H1 (cell line): ENCODE measurements at regions not wholly inside any gene's neighbourhood (a gene's known extent, or its start where the extent isn't known, plus 50 kb on each side); places are given as distances from the start of the nearest gene placed in this dataset.
A peak's percentile ranks its signal among the peaks of the same experiment; 100 is the strongest.

Experiments used
- CTCF ChIA-PET: fragments of 300-600 bp; sonication (Branson Sonifier 250); formaldehyde crosslinking; loops from one replicate; lab custom pipeline; 2021; ENCODE audit not compliant: partially characterized antibody; lab: Charles Lee
- POLR2A ChIA-PET: fragments of 300-600 bp; sonication (Branson Sonifier 250); formaldehyde crosslinking; loops from one replicate; lab custom pipeline; 2021; ENCODE audit warnings: inconsistent platforms; ENCODE audit not compliant: partially characterized antibody; lab: Charles Lee
- DNase-seq, 2 experiments: peaks; one replicate each; pipeline versions ENCODE4 v3.0.0 to v3.0.0-alpha.2; 2010 to 2022; ENCODE audit warnings: low spot score in 2 of 2, low read depth in 1 of 2, mixed read lengths in 1 of 2
- FAIRE-seq: peaks from 2 replicates; lab custom pipeline; 2011; peaks lifted over from hg19 to GRCh38; lab: Jason Lieb, UNC
- H2AFZ ChIP-seq: 2 replicates; pipeline ENCODE4 v1.8.1; 2012; ENCODE audit warnings: low read length, inconsistent platforms
- H2AK5ac ChIP-seq: 2 replicates; pipeline ENCODE4 v1.6.1; 2013; ENCODE audit warnings: low read depth, low read length
- H2BK120ac ChIP-seq: replicated peaks from 2 replicates; pipeline ENCODE3; 2013; ENCODE audit warnings: low read depth, low read length, inconsistent platforms
- H2BK12ac ChIP-seq: 2 replicates; pipeline ENCODE4 v1.6.1; 2013; ENCODE audit warnings: low read depth, low read length
- H2BK15ac ChIP-seq: 2 replicates; pipeline ENCODE4 v1.6.1; 2013; ENCODE audit warnings: low read length
- H2BK20ac ChIP-seq: 2 replicates; pipeline ENCODE4 v1.6.1; 2013; ENCODE audit warnings: low read length
- H2BK5ac ChIP-seq: 2 replicates; pipeline ENCODE4 v1.6.1; 2013; ENCODE audit warnings: low read depth, low read length
- H3K14ac ChIP-seq: 2 replicates; pipeline ENCODE4 v1.6.1; 2013; ENCODE audit warnings: inconsistent platforms; ENCODE audit not compliant: insufficient read length
- H3K18ac ChIP-seq: 2 replicates; pipeline ENCODE4 v1.6.1; 2013; ENCODE audit warnings: low read length; ENCODE audit errors: extremely low read depth
- H3K23ac ChIP-seq: 2 replicates; pipeline ENCODE4 v1.6.1; 2013; ENCODE audit warnings: inconsistent platforms; ENCODE audit not compliant: insufficient read length
- H3K23me2 ChIP-seq: 2 replicates; pipeline ENCODE4 v1.6.1; 2013; ENCODE audit warnings: low read depth, low read length
- H3K27ac ChIP-seq: 2 replicates; pipeline ENCODE4 v1.6.1; 2011; ENCODE audit warnings: low read depth, low read length, inconsistent platforms
- H3K27me3 ChIP-seq, 4 experiments: replicated peaks in 1 of 4; 1 replicate in 1 of 4; 2 replicates in 3 of 4; pipeline versions ENCODE4 v1.6.1 to v1.8.1; 2011 to 2013; ENCODE audit warnings: low read length in 3 of 4, mild to moderate bottlenecking in 3 of 4, inconsistent platforms in 2 of 4, mixed read lengths in 2 of 4, moderate library complexity in 1 of 4; ENCODE audit not compliant: control insufficient read depth in 3 of 4, insufficient read depth in 3 of 4; ENCODE audit errors: extremely low read depth in 1 of 4
- H3K36me3 ChIP-seq, 4 experiments: 2 replicates each; pipeline versions ENCODE4 v1.6.1 to v1.8.1; 2011 to 2013; ENCODE audit warnings: mild to moderate bottlenecking in 4 of 4, low read length in 3 of 4, moderate library complexity in 2 of 4, control low read depth in 1 of 4, inconsistent platforms in 1 of 4; ENCODE audit not compliant: insufficient read depth in 4 of 4, control insufficient read depth in 2 of 4
- H3K4ac ChIP-seq: replicated peaks from 2 replicates; pipeline ENCODE3; 2013; ENCODE audit warnings: low read length, low read depth, mixed read lengths, inconsistent platforms; ENCODE audit not compliant: insufficient read length
- H3K4me1 ChIP-seq, 4 experiments: replicated peaks in 1 of 4; 1 replicate in 1 of 4; 2 replicates in 3 of 4; pipeline versions ENCODE4 v1.6.1 to v1.8.1; 2011 to 2013; ENCODE audit warnings: low read length in 3 of 4, inconsistent platforms in 2 of 4, mixed read lengths in 1 of 4; ENCODE audit not compliant: insufficient read depth in 4 of 4, control insufficient read depth in 3 of 4
- H3K4me2 ChIP-seq, 2 experiments: 2 replicates each; pipeline versions ENCODE4 v1.6.1 to v1.8.1; 2011 to 2013; ENCODE audit warnings: low read depth in 2 of 2, low read length in 2 of 2, control low read depth in 1 of 2, inconsistent platforms in 1 of 2, mild to moderate bottlenecking in 1 of 2; ENCODE audit not compliant: insufficient read depth in 1 of 2
- H3K4me3 ChIP-seq, 4 experiments: fragments of 200-600, 300-600 bp in 1 of 4; sonication (generic), shearing (Covaris generic), sonication (Bioruptor Twin) in 1 of 4; 2 replicates each; pipeline versions ENCODE4 v1.5.1 to v1.8.1; 2011 to 2016; ENCODE audit warnings: low read length in 4 of 4, low read depth in 3 of 4, control low read depth in 2 of 4, inconsistent platforms in 2 of 4, mild to moderate bottlenecking in 2 of 4, mixed read lengths in 1 of 4, moderate library complexity in 1 of 4; ENCODE audit not compliant: insufficient read depth in 2 of 4; ENCODE audit errors: extremely low read depth in 1 of 4
- H3K56ac ChIP-seq: replicated peaks from 2 replicates; pipeline ENCODE3; 2013; ENCODE audit warnings: low read depth, mild to moderate bottlenecking, mixed read lengths, low read length, inconsistent platforms; ENCODE audit not compliant: insufficient read length
- H3K79me1 ChIP-seq: 2 replicates; pipeline ENCODE4 v1.6.1; 2013; ENCODE audit warnings: low read depth, low read length, control low read depth
- H3K79me2 ChIP-seq, 2 experiments: 2 replicates each; pipeline versions ENCODE4 v1.6.1 to v1.8.1; 2012 to 2013; ENCODE audit warnings: low read length in 2 of 2, mild to moderate bottlenecking in 2 of 2, inconsistent platforms in 1 of 2; ENCODE audit not compliant: insufficient read depth in 2 of 2, control insufficient read depth in 1 of 2
- H3K9ac ChIP-seq, 4 experiments: replicated peaks in 1 of 4; 1 replicate in 1 of 4; 2 replicates in 3 of 4; pipeline versions ENCODE4 v1.6.1 to v1.8.1; 2011 to 2013; ENCODE audit warnings: low read depth in 3 of 4, low read length in 3 of 4, control low read depth in 2 of 4, mild to moderate bottlenecking in 2 of 4, moderate library complexity in 2 of 4, inconsistent platforms in 1 of 4; ENCODE audit errors: extremely low read depth in 1 of 4
- H3K9me3 ChIP-seq, 2 experiments: 2 replicates each; pipeline versions ENCODE4 v1.6.1 to v1.8.1; 2012 to 2013; ENCODE audit warnings: mild to moderate bottlenecking in 2 of 2, moderate library complexity in 2 of 2, control low read depth in 1 of 2, inconsistent platforms in 1 of 2, low read depth in 1 of 2, low read length in 1 of 2, mixed read lengths in 1 of 2; ENCODE audit not compliant: insufficient read depth in 2 of 2
- H4K20me1 ChIP-seq, 2 experiments: replicated peaks in 1 of 2; 2 replicates each; pipeline versions ENCODE3 to v1.8.1; 2011 to 2013; ENCODE audit warnings: inconsistent platforms in 2 of 2, low read length in 2 of 2, mild to moderate bottlenecking in 1 of 2; ENCODE audit not compliant: insufficient read depth in 2 of 2, control insufficient read depth in 1 of 2
- H4K5ac ChIP-seq: 2 replicates; pipeline ENCODE4 v1.6.1; 2013; ENCODE audit warnings: low read length, low read depth, mixed read lengths, inconsistent platforms; ENCODE audit not compliant: insufficient read length
- H4K8ac ChIP-seq: 2 replicates; pipeline ENCODE4 v1.8.0; 2013; ENCODE audit warnings: mild to moderate bottlenecking, moderate library complexity, low read length, inconsistent platforms; ENCODE audit not compliant: insufficient read depth; ENCODE audit errors: extremely low read depth
- H4K91ac ChIP-seq: replicated peaks from 2 replicates; pipeline ENCODE3; 2013; ENCODE audit warnings: low read length, mixed read lengths, inconsistent platforms; ENCODE audit not compliant: insufficient read length
- ATF3 ChIP-seq: IDR thresholded peaks from 2 replicates; pipeline ENCODE4 v1.6.1; 2011; ENCODE audit warnings: low read depth, mild to moderate bottlenecking, low read length; ENCODE audit not compliant: insufficient read depth
- CHD2 ChIP-seq: IDR thresholded peaks from 2 replicates; pipeline ENCODE4 v1.6.1; 2012; ENCODE audit warnings: low read length, improper control_type of control experiment
- CREB1 ChIP-seq: IDR thresholded peaks from 2 replicates; pipeline ENCODE4 v1.6.1; 2012; ENCODE audit warnings: inconsistent platforms
- CTBP2 ChIP-seq: IDR thresholded peaks from 2 replicates; pipeline ENCODE4 v1.7.0; 2011; ENCODE audit warnings: borderline replicate concordance, mild to moderate bottlenecking, moderate library complexity, mixed read lengths, low read length; ENCODE audit not compliant: insufficient read depth, insufficient read length
- GTF2F1 ChIP-seq: IDR thresholded peaks from 2 replicates; pipeline ENCODE4 v1.6.1; 2012; ENCODE audit warnings: low read depth, low read length, improper control_type of control experiment, borderline replicate concordance
- JUND ChIP-seq: IDR thresholded peaks from 2 replicates; pipeline ENCODE4 v1.6.1; 2011; ENCODE audit warnings: mild to moderate bottlenecking, improper control_type of control experiment, low read length
- KDM4A ChIP-seq: IDR thresholded peaks from one replicate; pipeline ENCODE4 v1.7.1; 2012; ENCODE audit warnings: low read depth, mild to moderate bottlenecking, moderate library complexity, low read length, inconsistent platforms; ENCODE audit not compliant: severe bottlenecking
- NRF1 ChIP-seq: IDR thresholded peaks from 2 replicates; pipeline ENCODE4 v1.6.1; 2011; ENCODE audit warnings: mild to moderate bottlenecking, low read depth, low read length, improper control_type of control experiment
- YY1 ChIP-seq: IDR thresholded peaks from 2 replicates; pipeline ENCODE4 v1.6.1; 2011; ENCODE audit warnings: low read depth, mild to moderate bottlenecking, low read length
- WGBS, 2 experiments: shearing (Covaris generic) in 1 of 2; methylation state at CpG; one replicate each; pipeline versions ENCODE4 v1.1.6 to v1.1.7; 2013 to 2015; ENCODE audit warnings: low lambda C conversion rate in 2 of 2, mixed read lengths in 2 of 2, inconsistent platforms in 1 of 2, low coverage in 1 of 2, missing lambda C conversion rate in 1 of 2; ENCODE audit not compliant: insufficient replicate concordance in 2 of 2, insufficient coverage in 1 of 2, insufficient read length in 1 of 2; ENCODE audit errors: extremely low coverage in 1 of 2, missing lambda C conversion rate in 1 of 2; 5-methylcytosine and 5-hydroxymethylcytosine counted together
- TF ChIP-seq, protein P1 (sequence below): IDR thresholded peaks from 2 replicates; pipeline ENCODE4 v1.6.1; 2011; ENCODE audit warnings: low read length, improper control_type of control experiment
- TF ChIP-seq, protein P2 (sequence below): IDR thresholded peaks from 2 replicates; pipeline ENCODE4 v1.6.1; 2012; ENCODE audit warnings: inconsistent platforms

DNA sequence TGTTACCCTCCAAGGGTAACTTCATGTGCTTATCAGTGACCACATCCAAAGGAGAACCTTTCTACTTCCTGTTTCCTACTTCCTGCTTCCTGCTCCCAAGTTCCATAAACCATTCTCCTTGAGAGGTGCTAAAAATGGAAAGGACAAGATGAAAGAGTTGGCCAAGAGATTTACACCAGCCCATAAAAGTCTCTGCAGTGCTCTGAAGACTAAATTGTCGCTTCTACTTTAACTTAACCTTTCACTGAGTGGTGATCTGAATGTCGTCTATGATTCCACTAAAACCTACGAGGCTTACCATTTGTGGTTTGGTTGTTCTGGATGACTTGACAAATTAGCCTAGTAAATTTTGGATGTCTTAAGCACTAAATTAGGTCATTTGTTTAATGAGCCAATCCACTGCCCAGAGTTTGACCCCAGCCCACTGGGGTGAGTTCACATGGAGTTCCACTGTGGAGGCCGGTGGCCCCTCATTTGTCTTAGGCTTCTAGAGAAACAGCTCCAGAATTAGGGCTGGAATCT lies 333.1 kb downstream of the FOXL1 start:
- WGBS, 2 experiments: 93% methylated on average over 4 of the region's 4 CpGs; no CpG with 5 or more reads in 1 of the 2 experiments
- Histone ChIP-seq H2BK120ac (no peak overlapping the region), H3K79me2 (no peaks in the 10 kb centered on the region), H3K79me1 (no peaks in the 10 kb centered on the region; the same call in 1 of the 2 replicates), H2BK20ac (no peak overlapping the region), H4K8ac (no peak overlapping the region), H3K27me3 (no peaks in the 10 kb centered on the region; a peak in 1 of 7 replicates), H2BK15ac (no peak overlapping the region), H3K4me1 (no peaks in the 10 kb centered on the region; a peak in 1 of 7 replicates), H3K4ac (no peak overlapping the region), H3K36me3 (no peaks in the 10 kb centered on the region), H4K91ac (no peak overlapping the region), H2AFZ (peak overlapping the region; percentile 6; the same call in 1 of the 2 replicates), H3K14ac (no peak overlapping the region), H3K23me2 (peaks cover 7% of the 10 kb centered on the region), H3K4me2 (no peak overlapping the region), H3K23ac (no peak overlapping the region), H3K4me3 (no peak overlapping the region), H2AK5ac (no peak overlapping the region), H3K9ac (no peak overlapping the region), H2BK5ac (no peak overlapping the region), H4K20me1 (no peaks in the 10 kb centered on the region), H4K5ac (no peak overlapping the region), H2BK12ac (no peak overlapping the region), H3K27ac (no peak overlapping the region), H3K18ac (no peak overlapping the region), H3K9me3 (no peaks in the 10 kb centered on the region), H3K56ac (no peak overlapping the region)
- DNase-seq (no peak), FAIRE-seq (no peak)
- ChIA-PET CTCF (no interaction called here), POLR2A (no interaction called here)
- TF ChIP-seq CREB1: no peak
- no peak for TF ChIP-seq GTF2F1
- TF ChIP-seq JUND: no peak
- no peak for TF ChIP-seq CHD2
- TF ChIP-seq KDM4A: no peak
- TF ChIP-seq, protein P1, sequence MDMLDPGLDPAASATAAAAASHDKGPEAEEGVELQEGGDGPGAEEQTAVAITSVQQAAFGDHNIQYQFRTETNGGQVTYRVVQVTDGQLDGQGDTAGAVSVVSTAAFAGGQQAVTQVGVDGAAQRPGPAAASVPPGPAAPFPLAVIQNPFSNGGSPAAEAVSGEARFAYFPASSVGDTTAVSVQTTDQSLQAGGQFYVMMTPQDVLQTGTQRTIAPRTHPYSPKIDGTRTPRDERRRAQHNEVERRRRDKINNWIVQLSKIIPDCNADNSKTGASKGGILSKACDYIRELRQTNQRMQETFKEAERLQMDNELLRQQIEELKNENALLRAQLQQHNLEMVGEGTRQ: no peak
- TF ChIP-seq CTBP2: no peak
- TF ChIP-seq ATF3: no peak
- TF ChIP-seq, protein P2, sequence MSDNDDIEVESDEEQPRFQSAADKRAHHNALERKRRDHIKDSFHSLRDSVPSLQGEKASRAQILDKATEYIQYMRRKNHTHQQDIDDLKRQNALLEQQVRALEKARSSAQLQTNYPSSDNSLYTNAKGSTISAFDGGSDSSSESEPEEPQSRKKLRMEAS: no peak
- no peak for TF ChIP-seq NRF1
- no peak for TF ChIP-seq YY1
